SK-MEL-5 (cell line): ENCODE measurements at regions not wholly inside any gene's neighbourhood (a gene's known extent, or its start where the extent isn't known, plus 50 kb on each side); places are given as distances from the start of the nearest gene placed in this dataset.

Experiments used
- DNase-seq: peaks from one replicate; pipeline ENCODE4 v3.0.0-alpha.2; 2016; ENCODE audit warnings: low read depth, low spot score
- in situ Hi-C: cut with HindIII; loops from 2 replicates; pipeline ENCODE4 v1.10.0; 2016; ENCODE audit warnings: low sequenced_read_pairs, high pct_unique_total_duplicates, low pct_unique_long_range_greater_than_20kb
- small RNA-seq, 2 experiments: library from RNA; depleted of rRNA; stranded (forward); fragments of <200 nt; gene quantifications; one replicate each; pipeline ENCODE3, GENCODE V24; 2014

DNA sequence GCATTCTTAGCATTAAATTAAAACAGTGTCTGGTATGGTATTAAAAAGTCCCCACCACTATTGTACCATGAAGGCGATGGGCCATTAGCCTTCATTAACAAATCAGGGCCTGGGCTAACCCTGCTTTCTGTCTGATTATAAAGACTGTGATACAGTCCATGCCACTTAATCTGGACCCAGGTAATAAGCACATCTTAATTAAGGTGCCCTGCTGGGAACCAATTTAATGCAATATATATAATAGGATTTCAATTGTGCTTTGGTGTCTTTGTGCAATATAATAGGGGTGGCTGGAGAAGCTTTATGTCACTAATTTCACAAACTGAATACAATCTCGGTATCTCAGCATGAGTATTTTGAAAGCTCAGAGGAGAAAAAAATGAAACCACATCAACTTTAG is 64.4 kb upstream of the CDH8 start:
- no peak for DNase-seq
- in situ Hi-C loops = no loop called here

DNA sequence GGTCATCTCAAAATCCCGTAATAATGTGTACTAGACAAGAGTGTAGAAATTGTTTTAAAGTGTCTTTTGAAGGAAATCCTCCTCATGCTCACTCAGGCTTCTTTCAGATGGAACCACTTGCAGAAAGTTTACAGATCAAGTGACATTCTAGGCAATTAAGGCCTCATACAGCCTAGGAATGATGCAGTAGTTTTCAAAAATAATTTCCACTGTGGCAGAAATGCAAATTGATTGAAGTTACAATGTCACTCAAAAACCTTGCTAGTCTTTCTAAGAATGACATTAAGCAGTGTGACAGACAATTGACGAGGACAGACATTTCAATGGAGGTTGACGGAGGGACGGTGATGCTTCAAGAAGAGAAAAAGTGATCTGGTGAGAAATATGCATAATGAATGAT is 53.5 kb upstream of the CDH8 start:
- no peak for DNase-seq
- in situ Hi-C loops = no loop called here

DNA sequence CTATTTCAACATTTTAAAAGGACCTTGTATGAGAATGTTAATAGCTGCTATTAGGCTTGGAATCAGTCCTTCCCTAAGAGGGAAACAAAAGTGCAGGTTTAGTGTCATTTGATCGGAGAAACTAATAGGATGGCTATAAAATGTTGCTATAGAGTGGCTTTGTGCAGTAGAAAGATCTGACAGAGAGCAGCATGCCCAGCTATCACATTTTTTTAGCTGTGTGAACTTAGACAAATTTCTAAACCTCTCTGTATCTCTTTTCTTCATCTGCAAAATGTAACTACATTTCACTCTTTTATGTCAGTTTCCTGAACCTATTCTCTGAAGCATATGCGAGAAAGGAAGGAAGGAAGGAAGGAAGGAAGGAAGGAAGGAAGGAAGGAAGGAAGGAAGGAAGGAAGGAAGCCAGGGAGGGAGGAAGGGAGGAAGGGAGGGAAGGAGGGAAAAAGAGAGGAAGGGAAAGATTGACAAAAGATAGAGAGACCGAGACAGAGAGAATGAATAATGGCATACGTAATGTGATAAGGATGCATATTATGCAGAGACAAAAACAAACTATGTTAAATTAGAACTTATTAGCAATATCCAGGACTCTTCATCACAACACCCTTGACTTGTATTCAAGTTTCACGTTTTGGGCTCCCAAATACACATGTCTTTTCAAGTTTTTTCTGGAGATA is 52.6 kb upstream of the CDH8 start:
- DNase-seq = no peak
- in situ Hi-C loops = no loop called here

Small RNA genes in the stretch of these regions (small RNA-seq; reads per million reads assigned to genes)
- 0 reads per million in 2 experiments for gene AC009101.1
- 0 reads per million in 2 experiments for gene AC009161.2
- 0 reads per million in 2 experiments for gene AC018846.1
- gene AC138305.3 = 0 to 0.10 reads per million in 2 experiments
- gene RNU6-21P = 0 to 0.67 reads per million in 2 experiments
